GM21423 (cell line): ENCODE measurements at regions not wholly inside any gene's neighbourhood (a gene's known extent, or its start where the extent isn't known, plus 50 kb on each side); places are given as distances from the start of the nearest gene placed in this dataset.

Source experiments
- ATAC-seq: cut with Tn5 transposase; IDR thresholded peaks from one replicate; pipeline ENCODE4 v1.9.1; 2021; ENCODE audit warnings: mild to moderate bottlenecking, moderate library complexity; ENCODE audit not compliant: unreplicated experiment

- no peak for ATAC-seq
These were observed 383.5 kb downstream of the C6orf118 start for GRCh38 chr6:164925681-164926530.

- ATAC-seq, result no peak
These were observed 384.7 kb downstream of the C6orf118 start for GRCh38 chr6:164924674-164925073.

GRCh38 chr6:164917211-164917610 is 392.2 kb downstream of the C6orf118 start:
- ATAC-seq, result no peak

GRCh38 chr6:164916087-164916486 is 393.3 kb downstream of the C6orf118 start:
- no peak for ATAC-seq

GRCh38 chr6:164911873-164912580 is 397.4 kb downstream of the C6orf118 start:
- no peak for ATAC-seq

GRCh38 chr6:164911151-164911550 is 398.3 kb downstream of the C6orf118 start:
- no peak for ATAC-seq

- no peak for ATAC-seq
These were observed 402.6 kb downstream of the C6orf118 start for GRCh38 chr6:164906766-164907165.

- ATAC-seq, result no peak
These were observed 404.1 kb downstream of the C6orf118 start for GRCh38 chr6:164905311-164905710.

- no peak for ATAC-seq
These were observed 411.0 kb downstream of the C6orf118 start for GRCh38 chr6:164898412-164898811.

GRCh38 chr6:164897523-164898235 is 411.7 kb downstream of the C6orf118 start:
- ATAC-seq, result no peak

- no peak for ATAC-seq
These were observed 419.4 kb downstream of the C6orf118 start for GRCh38 chr6:164889980-164890379.

GRCh38 chr6:164887660-164888059 is 421.7 kb downstream of the C6orf118 start:
- no peak for ATAC-seq

- no peak for ATAC-seq
These were observed 427.2 kb downstream of the C6orf118 start for GRCh38 chr6:164882236-164882635.

GRCh38 chr6:164871783-164872182 is 437.6 kb downstream of the C6orf118 start:
- ATAC-seq, result no peak

GRCh38 chr6:164870164-164870563 is 439.2 kb downstream of the C6orf118 start:
- no peak for ATAC-seq

- ATAC-seq, result no peak
These were observed 447.4 kb downstream of the C6orf118 start for GRCh38 chr6:164861967-164862366.

- ATAC-seq, result no peak
These were observed 449.6 kb downstream of the C6orf118 start for GRCh38 chr6:164859816-164860215.

- ATAC-seq, result no peak
These were observed 453.3 kb downstream of the C6orf118 start for GRCh38 chr6:164856138-164856537.

- ATAC-seq, result no peak
These were observed 454.1 kb downstream of the C6orf118 start for GRCh38 chr6:164855281-164855680.

GRCh38 chr6:164854526-164854925 is 454.9 kb downstream of the C6orf118 start:
- no peak for ATAC-seq

- no peak for ATAC-seq
These were observed 463.6 kb downstream of the C6orf118 start for GRCh38 chr6:164845773-164846172.

- no peak for ATAC-seq
These were observed 467.3 kb downstream of the C6orf118 start for GRCh38 chr6:164842085-164842484.
